ENCODE measurements at regions not wholly inside any gene's neighbourhood (a gene's known extent, or its start where the extent isn't known, plus 50 kb on each side); places are given as distances from the start of the nearest gene placed in this dataset.

DNA sequence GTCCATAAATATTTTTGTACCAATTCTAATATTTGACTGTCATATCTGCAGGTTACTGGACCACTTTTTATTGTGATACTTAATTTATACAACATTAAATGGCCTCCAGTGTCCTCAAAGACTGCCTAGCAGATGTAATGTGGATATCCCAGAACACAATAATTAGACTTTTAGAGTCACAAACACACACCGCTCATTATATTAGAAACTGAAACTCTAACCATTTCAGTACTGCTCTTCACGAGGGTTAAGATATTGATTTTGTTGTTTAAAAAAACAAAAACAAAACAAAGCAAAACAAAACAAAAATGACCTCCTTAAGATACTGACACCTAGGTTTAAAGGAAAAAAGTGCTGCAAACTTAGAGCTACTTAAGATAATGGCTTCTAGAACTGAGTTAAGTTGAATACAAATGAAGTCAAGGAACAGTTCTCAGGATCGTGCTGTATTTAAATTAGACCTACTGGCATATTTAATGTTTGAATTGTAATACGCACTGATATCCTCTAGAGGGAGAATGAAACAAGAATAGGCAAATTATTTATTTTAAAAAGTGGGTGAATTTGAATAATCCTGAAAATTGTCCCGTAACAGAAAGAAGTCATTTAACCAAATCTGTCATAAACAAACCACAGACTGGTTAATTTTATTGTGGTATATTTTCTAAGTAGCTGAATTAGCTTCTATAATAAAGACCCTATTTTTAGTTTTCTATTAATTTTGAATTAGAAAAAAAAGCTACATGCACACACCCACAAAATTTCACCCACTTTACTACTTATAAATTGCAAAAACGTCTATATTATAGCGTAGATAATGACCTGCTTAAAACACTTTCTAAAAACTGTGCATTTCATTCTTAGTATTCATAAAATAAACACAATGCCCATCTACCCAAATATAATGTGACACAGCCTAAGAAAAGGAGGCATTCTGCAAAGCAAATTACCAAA is 395.2 kb upstream of the DCN start:
- Mint-ChIP-seq H3K4me3 (peak overlapping the region; percentile 60 to 74), H3K4me1 (peaks cover 0 to 4% of the 10 kb centered on the region in 2 donors), H3K9me3 (no peaks in the 10 kb centered on the region), H3K27ac (no peak overlapping the region), H3K27me3 (peaks cover 5 to 10% of the 10 kb centered on the region in 2 donors), H3K36me3 (no peaks in the 10 kb centered on the region)
- ATAC-seq (replicated peaks): peak in 1 of 2 donors; percentile 34
- no peak for DNase-seq

DNA sequence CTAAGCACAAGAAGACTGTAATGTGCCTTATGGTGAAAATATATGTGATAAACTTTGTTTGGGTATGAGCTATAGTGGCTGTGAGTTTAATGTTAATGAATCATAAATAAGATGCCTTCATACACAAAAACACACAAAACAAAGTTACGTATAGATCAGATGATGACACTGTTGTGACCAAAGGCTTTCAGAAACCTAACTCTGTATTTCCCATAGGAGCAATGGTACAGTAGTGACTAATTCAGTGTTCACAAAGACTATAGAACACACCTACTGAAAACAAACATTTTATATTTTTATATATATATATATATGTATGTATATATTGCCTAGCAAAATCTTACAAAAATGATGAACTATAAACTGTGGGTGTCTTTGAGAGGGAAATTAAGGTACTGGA is 393.8 kb upstream of the DCN start:
- Mint-ChIP-seq H3K36me3 (no peaks in the 10 kb centered on the region), H3K4me3 (no peak overlapping the region)

DNA sequence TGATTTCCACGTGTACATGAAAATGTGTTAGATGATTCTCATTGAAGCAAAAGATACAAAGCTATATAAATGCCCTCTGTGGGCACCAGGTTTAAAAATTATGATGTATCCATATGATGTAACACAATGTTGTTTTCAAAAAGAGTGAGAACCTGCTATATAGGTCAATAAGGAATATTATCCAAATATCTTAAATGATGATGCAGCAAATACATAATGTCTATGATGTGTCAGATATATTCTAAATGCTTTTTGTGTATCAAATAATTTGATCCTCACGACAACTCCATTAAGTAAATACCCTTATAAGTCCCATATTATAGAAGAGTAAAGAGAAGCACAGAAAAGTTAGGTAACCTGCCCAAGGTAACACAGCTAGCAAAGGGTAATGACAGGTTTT is 393.0 kb upstream of the DCN start:
- Mint-ChIP-seq H3K27ac (no peak overlapping the region), H3K4me3 (no peak overlapping the region), H3K4me1 (peaks cover 0 to 4% of the 10 kb centered on the region in 2 donors), H3K27me3 (peaks cover 14 to 18% of the 10 kb centered on the region in 2 donors), H3K36me3 (no peaks in the 10 kb centered on the region), H3K9me3 (no peaks in the 10 kb centered on the region)
- no peak for DNase-seq
- ATAC-seq (replicated peaks): no peak

More for the DNA sequence above, 393.8 kb upstream of the DCN start:
- H3K9me3 Mint-ChIP-seq: no peaks in the 10 kb centered on the region
- ATAC-seq (replicated peaks) (no peak), DNase-seq (no peak)
- H3K27ac Mint-ChIP-seq: no peak overlapping the region
- peaks cover 10 to 13% of the 10 kb centered on the region in 2 donors for H3K27me3 Mint-ChIP-seq
- H3K4me1 Mint-ChIP-seq: peaks cover 0 to 4% of the 10 kb centered on the region in 2 donors

DNA sequence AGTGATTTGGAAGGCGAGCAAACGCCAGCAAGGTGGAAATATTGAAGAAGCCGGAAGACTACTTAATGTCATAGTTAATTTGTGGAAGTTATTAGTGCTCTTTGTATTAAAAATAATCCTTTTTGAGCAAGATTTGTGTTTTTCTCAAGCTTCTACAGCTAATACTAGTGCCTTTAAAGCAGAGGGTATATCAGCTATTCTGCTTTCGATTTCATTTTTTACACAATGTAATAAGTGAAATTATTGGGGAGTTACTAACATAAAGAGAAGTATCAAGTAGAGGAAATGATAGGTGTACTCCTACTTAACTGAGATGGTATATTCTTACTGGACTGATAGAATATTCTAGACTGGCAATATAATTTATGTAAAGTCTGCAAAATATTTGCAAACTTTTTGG is 392.4 kb upstream of the DCN start:
- no peaks in the 10 kb centered on the region for H3K36me3 Mint-ChIP-seq

DNA sequence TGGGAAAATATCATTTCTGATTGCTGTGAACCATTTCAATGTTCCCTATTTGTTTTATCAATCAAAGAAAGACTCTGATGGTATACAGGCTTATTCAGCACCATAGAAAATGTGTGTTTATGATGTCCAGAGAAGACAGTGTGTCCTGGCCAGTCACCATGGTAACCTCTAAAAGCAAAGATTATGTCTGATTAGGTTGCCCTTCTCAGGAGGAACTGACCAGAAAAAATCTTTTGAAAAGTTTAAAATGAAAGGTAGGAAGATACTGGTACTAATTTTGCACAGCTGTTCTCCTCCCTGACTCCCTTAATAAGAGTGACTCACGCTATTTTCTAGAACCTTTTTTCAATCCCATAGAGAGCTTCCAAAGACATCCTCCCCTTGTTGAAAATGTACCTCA is 391.8 kb upstream of the DCN start:
- no peak for ATAC-seq (replicated peaks)
- Mint-ChIP-seq H3K4me3 (no peak overlapping the region), H3K9me3 (no peaks in the 10 kb centered on the region), H3K27me3 (peaks cover 15 to 18% of the 10 kb centered on the region in 2 donors), H3K4me1 (peaks cover 0 to 4% of the 10 kb centered on the region in 2 donors), H3K27ac (no peak overlapping the region), H3K36me3 (no peaks in the 10 kb centered on the region)
- DNase-seq: no peak

More for the DNA sequence above, 392.4 kb upstream of the DCN start:
- Mint-ChIP-seq H3K4me1 (peaks cover 0 to 4% of the 10 kb centered on the region in 2 donors), H3K4me3 (no peak overlapping the region), H3K27ac (no peak overlapping the region), H3K9me3 (no peaks in the 10 kb centered on the region), H3K27me3 (peaks cover 15 to 18% of the 10 kb centered on the region in 2 donors)
- ATAC-seq (replicated peaks): no peak
- DNase-seq: no peak

DNA sequence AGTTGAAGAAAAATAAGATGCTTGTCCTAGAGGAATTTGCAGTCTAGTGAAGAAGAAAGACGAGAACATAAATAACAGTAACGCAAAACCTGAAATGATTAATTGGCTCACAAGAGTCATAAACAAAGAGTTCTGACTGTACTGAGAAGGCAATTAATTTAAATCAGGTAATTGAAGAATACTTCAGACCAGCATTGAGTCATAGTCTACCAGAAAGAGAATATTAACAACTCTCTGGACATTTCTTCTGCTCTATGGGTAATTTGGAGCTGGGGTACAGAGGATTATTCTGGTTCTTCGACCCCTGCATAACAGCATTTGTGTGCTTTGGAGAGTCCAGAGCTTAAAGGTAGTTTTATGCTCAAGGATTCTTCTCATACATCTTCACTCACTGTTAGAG is 390.3 kb upstream of the DCN start:
- DNase-seq (no peak), ATAC-seq (replicated peaks) (no peak)
- Mint-ChIP-seq H3K36me3 (no peaks in the 10 kb centered on the region), H3K27me3 (peaks cover 15 to 18% of the 10 kb centered on the region in 2 donors), H3K27ac (no peak overlapping the region), H3K4me3 (no peak overlapping the region), H3K9me3 (no peaks in the 10 kb centered on the region), H3K4me1 (peaks cover 0 to 4% of the 10 kb centered on the region in 2 donors)

DNA sequence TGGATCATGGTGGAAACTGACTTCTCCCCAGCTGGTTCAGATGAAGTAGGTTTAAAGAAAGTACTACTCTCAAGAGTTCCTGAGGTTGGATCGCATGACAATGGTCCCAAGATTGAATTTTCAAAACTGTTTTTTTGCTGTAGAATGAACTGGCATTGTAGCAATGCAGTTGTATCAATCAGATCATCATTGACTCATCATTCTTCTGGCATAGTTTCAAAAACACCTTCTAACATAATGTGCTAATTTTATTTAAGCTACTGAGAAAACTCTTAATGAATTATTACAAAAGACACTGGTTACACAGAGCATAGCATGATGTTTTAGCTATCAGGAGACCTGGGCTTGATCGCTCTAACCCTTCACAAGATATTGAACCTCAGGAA is 384.5 kb upstream of the DCN start:
- ATAC-seq (replicated peaks): no peak
- Mint-ChIP-seq H3K27ac (no peak overlapping the region), H3K4me3 (no peak overlapping the region), H3K36me3 (no peaks in the 10 kb centered on the region), H3K4me1 (peaks cover 3 to 10% of the 10 kb centered on the region in 2 donors), H3K27me3 (peaks cover 5 to 14% of the 10 kb centered on the region in 2 donors), H3K9me3 (no peaks in the 10 kb centered on the region)
- no peak for DNase-seq

DNA sequence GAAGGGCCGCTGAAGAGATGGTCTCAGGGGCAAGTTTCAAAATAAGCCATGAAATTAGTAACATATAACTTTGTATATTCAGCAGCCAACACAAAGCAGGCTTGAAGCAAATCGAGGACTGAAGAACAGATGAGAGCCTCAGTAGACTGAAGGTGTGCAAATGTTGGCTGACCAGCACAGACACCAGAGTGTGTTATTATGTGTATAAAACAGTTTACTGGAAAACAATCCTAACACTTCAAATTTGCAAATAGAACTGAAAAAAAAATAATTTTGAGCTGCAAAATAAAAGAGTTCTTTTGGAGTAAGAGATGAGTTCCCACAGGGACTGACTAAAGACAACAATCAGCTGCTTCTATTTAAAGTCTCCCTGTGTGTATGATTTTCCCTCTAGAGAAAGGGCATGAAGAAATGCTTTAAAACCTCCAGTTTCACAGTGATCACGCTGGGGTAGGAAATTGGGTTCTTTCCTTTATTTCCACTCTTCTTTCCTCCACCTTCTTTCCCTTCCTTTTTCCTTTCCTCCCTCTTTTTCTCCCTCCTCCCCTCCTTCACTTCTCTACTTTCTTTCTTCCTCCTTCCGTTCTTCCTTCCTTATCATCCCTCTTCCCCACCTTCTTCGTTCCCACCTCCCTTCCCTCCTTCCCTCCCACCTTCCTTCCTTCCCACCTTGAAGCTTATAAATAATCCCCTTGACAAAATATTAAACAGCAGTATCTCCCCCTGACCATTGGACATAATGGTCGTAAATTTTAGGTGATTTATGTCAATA is 383.9 kb upstream of the DCN start:
- peaks cover 5 to 14% of the 10 kb centered on the region in 2 donors for H3K4me1 Mint-ChIP-seq
- no peak overlapping the region for H3K27ac Mint-ChIP-seq
- H3K27me3 Mint-ChIP-seq: peaks cover 5 to 12% of the 10 kb centered on the region in 2 donors
- no peaks in the 10 kb centered on the region for H3K36me3 Mint-ChIP-seq
- H3K4me3 Mint-ChIP-seq: no peak overlapping the region
- no peaks in the 10 kb centered on the region for H3K9me3 Mint-ChIP-seq
- ATAC-seq (replicated peaks) (no peak), DNase-seq (no peak)

DNA sequence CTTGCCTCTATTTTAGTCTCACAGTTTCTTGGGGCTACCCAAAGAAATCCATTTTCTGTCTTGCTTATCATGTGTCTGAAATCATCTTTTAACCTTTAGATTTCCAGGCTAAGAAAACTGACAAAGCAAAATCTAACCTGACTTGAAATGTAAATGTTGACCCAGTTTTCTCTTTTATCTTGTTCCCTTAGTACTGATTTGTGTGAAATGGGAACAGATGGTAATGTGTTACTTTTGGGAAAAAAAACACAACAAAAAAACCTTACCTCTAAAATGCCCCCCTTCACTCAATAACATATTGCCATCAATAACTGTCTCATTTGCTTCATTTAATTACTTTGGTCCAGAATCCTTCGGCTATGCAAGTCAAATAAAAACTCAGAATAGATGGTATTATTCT is 383.2 kb upstream of the DCN start:
- ATAC-seq (replicated peaks) (no peak), DNase-seq (no peak)
- peaks cover 3 to 9% of the 10 kb centered on the region in 2 donors for H3K27me3 Mint-ChIP-seq
- peaks cover 5 to 14% of the 10 kb centered on the region in 2 donors for H3K4me1 Mint-ChIP-seq
- H3K36me3 Mint-ChIP-seq: no peaks in the 10 kb centered on the region
- no peak overlapping the region for H3K27ac Mint-ChIP-seq
- no peaks in the 10 kb centered on the region for H3K9me3 Mint-ChIP-seq
- H3K4me3 Mint-ChIP-seq: no peak overlapping the region

DNA sequence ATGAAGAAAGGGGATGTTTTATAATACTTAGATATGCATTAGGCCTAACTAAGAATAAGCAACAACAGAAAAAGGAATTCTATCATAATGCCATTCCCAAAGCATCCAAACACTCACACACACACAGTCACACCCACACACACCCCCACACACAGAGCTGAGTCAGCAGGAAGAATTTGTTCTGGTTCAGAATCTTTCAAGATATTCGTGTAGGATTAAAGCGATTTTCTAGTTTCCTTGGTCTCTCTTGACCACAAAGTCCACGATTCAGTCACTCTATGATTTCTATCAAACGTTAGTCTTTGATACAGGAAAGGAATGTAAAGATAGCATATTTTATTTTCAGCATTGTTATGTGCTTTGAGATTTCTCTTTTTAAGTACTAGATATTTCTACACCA is 382.6 kb upstream of the DCN start:
- Mint-ChIP-seq H3K27me3 (peaks cover 0 to 7% of the 10 kb centered on the region in 2 donors), H3K9me3 (no peaks in the 10 kb centered on the region), H3K36me3 (no peaks in the 10 kb centered on the region), H3K27ac (no peak overlapping the region), H3K4me1 (peaks cover 5 to 14% of the 10 kb centered on the region in 2 donors), H3K4me3 (no peak overlapping the region)
- ATAC-seq (replicated peaks) (no peak), DNase-seq (no peak)

DNA sequence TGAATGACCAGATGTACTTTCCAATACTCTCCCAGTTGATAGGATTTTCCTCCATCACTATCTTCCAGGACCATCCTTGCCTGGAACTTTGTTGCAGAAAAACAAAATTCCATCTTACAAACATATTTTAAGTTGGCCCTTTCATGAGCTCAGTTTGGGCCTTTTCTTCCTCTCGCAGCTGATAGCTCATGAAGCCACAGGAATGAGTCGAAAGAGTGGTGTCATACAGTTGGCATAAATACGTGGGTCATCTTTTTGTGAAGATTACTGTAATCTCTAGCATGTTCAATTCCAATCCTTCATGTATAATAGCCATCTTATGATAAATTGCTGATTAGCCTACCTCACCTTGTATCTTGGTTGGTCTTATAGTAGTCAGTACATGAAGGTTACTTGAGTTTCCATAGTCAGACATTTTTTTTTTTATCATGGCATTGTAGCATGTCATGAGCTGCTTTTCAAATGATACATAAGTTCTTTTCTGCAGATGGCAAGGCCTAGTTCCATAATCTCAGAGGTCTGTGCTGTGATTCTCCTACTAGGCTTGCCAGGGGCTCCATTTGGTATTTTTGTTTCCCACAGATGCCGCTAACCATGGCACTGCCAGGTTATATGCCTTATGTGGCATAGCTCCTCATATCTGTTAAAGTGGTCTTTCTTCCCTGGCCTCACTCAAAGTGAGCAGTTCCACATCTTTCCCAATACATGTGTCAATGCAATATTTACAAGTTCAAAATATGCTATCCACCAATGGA is 380.6 kb upstream of the DCN start:
- Mint-ChIP-seq H3K27me3 (peaks cover 12 to 13% of the 10 kb centered on the region in 2 donors), H3K27ac (no peak overlapping the region), H3K4me3 (no peak overlapping the region), H3K4me1 (peaks cover 5 to 14% of the 10 kb centered on the region in 2 donors), H3K36me3 (peaks cover 0 to 4% of the 10 kb centered on the region in 2 donors), H3K9me3 (peaks cover 13% of the 10 kb centered on the region in 2 donors)
- DNase-seq (no peak), ATAC-seq (replicated peaks) (no peak)

DNA sequence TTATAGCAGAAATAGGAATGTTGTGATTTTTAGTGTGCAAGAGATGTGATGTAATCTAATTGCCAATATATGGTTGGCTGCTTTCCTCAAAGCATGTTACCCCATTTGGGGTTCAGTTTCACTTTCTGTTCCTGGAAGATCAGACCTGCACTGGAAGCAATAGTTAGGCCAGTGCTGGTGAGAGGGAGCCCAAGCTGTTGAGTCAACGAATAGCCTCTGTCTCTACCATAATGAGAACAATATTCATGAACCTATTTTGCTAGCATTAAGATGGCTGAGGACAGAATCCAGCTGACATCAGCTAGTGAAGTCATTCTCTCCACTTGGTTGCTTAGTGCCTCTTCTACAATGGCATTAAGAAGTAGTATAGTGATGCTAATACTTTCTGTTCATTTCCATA is 379.9 kb upstream of the DCN start:
- H3K4me3 Mint-ChIP-seq: no peak overlapping the region
- ATAC-seq (replicated peaks) (no peak), DNase-seq (no peak)
- peaks cover 19 to 20% of the 10 kb centered on the region in 2 donors for H3K27me3 Mint-ChIP-seq
- no peak overlapping the region for H3K27ac Mint-ChIP-seq
- H3K4me1 Mint-ChIP-seq: peaks cover 5 to 14% of the 10 kb centered on the region in 2 donors
- H3K9me3 Mint-ChIP-seq: peaks cover 13 to 16% of the 10 kb centered on the region in 2 donors
- peaks cover 0 to 4% of the 10 kb centered on the region in 2 donors for H3K36me3 Mint-ChIP-seq

DNA sequence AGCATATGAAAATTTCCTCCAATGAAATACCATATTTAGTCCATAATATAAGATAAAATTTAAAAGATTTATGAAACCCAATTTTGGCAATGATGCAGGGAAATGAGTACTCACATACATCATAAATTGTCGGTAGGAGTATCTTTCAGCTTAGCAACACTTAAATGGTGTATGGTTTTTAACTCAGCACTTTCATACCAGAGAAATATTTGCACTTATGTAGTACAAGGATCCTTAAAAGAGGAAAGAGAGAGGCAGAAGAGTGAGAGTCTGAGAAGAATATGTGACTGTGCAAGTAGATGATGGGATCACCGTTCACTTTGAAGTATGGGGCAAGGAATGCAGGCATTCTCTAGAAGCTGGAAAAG is 379.3 kb upstream of the DCN start:
- H3K4me1 Mint-ChIP-seq: peaks cover 5 to 14% of the 10 kb centered on the region in 2 donors
- H3K36me3 Mint-ChIP-seq: peaks cover 0 to 4% of the 10 kb centered on the region in 2 donors
- no peak overlapping the region for H3K4me3 Mint-ChIP-seq
- no peak for DNase-seq
- peaks cover 13 to 16% of the 10 kb centered on the region in 2 donors for H3K9me3 Mint-ChIP-seq
- H3K27ac Mint-ChIP-seq: no peak overlapping the region
- no peak for ATAC-seq (replicated peaks)
- peaks cover 21 to 23% of the 10 kb centered on the region in 2 donors for H3K27me3 Mint-ChIP-seq
